ENCODE measurements at regions not wholly inside any gene's neighbourhood (a gene's known extent, or its start where the extent isn't known, plus 50 kb on each side); places are given as distances from the start of the nearest gene placed in this dataset.

GRCh38 chr1:55535724-55536544 lies 320.8 kb upstream of the USP24 start:
- Histone ChIP-seq H3K9me3 (ENCODE audit: control insufficient read depth in 2 of 3, insufficient read depth in 1 of 3, low read length in 3 of 3) (no peaks in the 10 kb centered on the region), H3K4me3 (ENCODE audit: low read length in 3 of 3) (no peak overlapping the region), H3K27ac (ENCODE audit: low read depth in 2 of 2, low read length in 2 of 2) (no peak overlapping the region), H3K9ac (ENCODE audit: low read length in 3 of 3) (no peak overlapping the region), H3K4me1 (ENCODE audit: control insufficient read depth in 2 of 3, insufficient read depth in 2 of 3, low read depth in 1 of 3, low read length in 3 of 3) (no peaks in the 10 kb centered on the region), H3K36me3 (ENCODE audit: control insufficient read depth in 2 of 3, insufficient read depth in 3 of 3, low read length in 3 of 3) (no peaks in the 10 kb centered on the region), H3K27me3 (ENCODE audit: control insufficient read depth, insufficient read depth, low read length) (no peaks in the 10 kb centered on the region)
- FAIRE-seq (no peak), DNase-seq (no peak)
- no peak for TF ChIP-seq CTCF (IDR thresholded peaks at IDR 0.05; ENCODE audit: borderline replicate concordance, extremely low read depth, insufficient read depth)
- intact Hi-C loops (cut with DNase I): no loop called here

- no peak for FAIRE-seq
- peak in 4 of 5 donors; percentile 69 to 91 (median 84) for DNase-seq
These were observed 319.5 kb upstream of the USP24 start for GRCh38 chr1:55534565-55535121.

GRCh38 chr1:55531644-55532043 lies 316.5 kb upstream of the USP24 start:
- no peak for FAIRE-seq
- H3K4me3 ChIP-seq (ENCODE audit: low read length in 3 of 3): no peak overlapping the region
- DNase-seq: no peak
- H3K36me3 ChIP-seq (ENCODE audit: control insufficient read depth in 2 of 3, insufficient read depth in 3 of 3, low read length in 3 of 3): no peaks in the 10 kb centered on the region
- H3K9ac ChIP-seq (ENCODE audit: low read length in 3 of 3): no peak overlapping the region
- TF ChIP-seq CTCF (IDR thresholded peaks at IDR 0.05; ENCODE audit: borderline replicate concordance, extremely low read depth, insufficient read depth): no peak
- no peaks in the 10 kb centered on the region for H3K9me3 ChIP-seq (ENCODE audit: control insufficient read depth in 2 of 3, insufficient read depth in 1 of 3, low read length in 3 of 3)
- no peaks in the 10 kb centered on the region for H3K4me1 ChIP-seq (ENCODE audit: control insufficient read depth in 2 of 3, insufficient read depth in 2 of 3, low read depth in 1 of 3, low read length in 3 of 3)
- H3K27ac ChIP-seq (ENCODE audit: low read depth in 2 of 2, low read length in 2 of 2): no peak overlapping the region
- intact Hi-C loops (cut with DNase I): no loop called here
- no peaks in the 10 kb centered on the region for H3K27me3 ChIP-seq (ENCODE audit: control insufficient read depth, insufficient read depth, low read length)

More at GRCh38 chr1:55534565-55535121, 319.5 kb upstream of the USP24 start:
- intact Hi-C loops (cut with DNase I): no loop called here
- Histone ChIP-seq H3K9ac (ENCODE audit: low read length in 3 of 3) (no peak overlapping the region), H3K27me3 (ENCODE audit: control insufficient read depth, insufficient read depth, low read length) (no peaks in the 10 kb centered on the region), H3K9me3 (ENCODE audit: control insufficient read depth in 2 of 3, insufficient read depth in 1 of 3, low read length in 3 of 3) (no peaks in the 10 kb centered on the region), H3K36me3 (ENCODE audit: control insufficient read depth in 2 of 3, insufficient read depth in 3 of 3, low read length in 3 of 3) (no peaks in the 10 kb centered on the region), H3K4me1 (ENCODE audit: control insufficient read depth in 2 of 3, insufficient read depth in 2 of 3, low read depth in 1 of 3, low read length in 3 of 3) (no peaks in the 10 kb centered on the region), H3K4me3 (ENCODE audit: low read length in 3 of 3) (no peak overlapping the region), H3K27ac (ENCODE audit: low read depth in 2 of 2, low read length in 2 of 2) (no peak overlapping the region)
- no peak for TF ChIP-seq CTCF (IDR thresholded peaks at IDR 0.05; ENCODE audit: borderline replicate concordance, extremely low read depth, insufficient read depth)

Measured in kidney (tissue), 13 donors.